Suppressor macrophage treated with lipopolysaccharide for 4 hours (primary cell): ENCODE measurements at regions not wholly inside any gene's neighbourhood (a gene's known extent, or its start where the extent isn't known, plus 50 kb on each side); places are given as distances from the start of the nearest gene placed in this dataset.
"Not testable (repeated sequence)": the region's sequence is repeated elsewhere in the genome, so short reads cannot be mapped to it uniquely, and the experiment has no call there.

Experiments used
- DNase-seq: peaks from one replicate; pipeline ENCODE4 v3.0.0-alpha.2; 2020

- DNase-seq, result no peak
Observed at GRCh38 chr5:84453405-84453804, 68.7 kb upstream of the EDIL3 start.

DNA sequence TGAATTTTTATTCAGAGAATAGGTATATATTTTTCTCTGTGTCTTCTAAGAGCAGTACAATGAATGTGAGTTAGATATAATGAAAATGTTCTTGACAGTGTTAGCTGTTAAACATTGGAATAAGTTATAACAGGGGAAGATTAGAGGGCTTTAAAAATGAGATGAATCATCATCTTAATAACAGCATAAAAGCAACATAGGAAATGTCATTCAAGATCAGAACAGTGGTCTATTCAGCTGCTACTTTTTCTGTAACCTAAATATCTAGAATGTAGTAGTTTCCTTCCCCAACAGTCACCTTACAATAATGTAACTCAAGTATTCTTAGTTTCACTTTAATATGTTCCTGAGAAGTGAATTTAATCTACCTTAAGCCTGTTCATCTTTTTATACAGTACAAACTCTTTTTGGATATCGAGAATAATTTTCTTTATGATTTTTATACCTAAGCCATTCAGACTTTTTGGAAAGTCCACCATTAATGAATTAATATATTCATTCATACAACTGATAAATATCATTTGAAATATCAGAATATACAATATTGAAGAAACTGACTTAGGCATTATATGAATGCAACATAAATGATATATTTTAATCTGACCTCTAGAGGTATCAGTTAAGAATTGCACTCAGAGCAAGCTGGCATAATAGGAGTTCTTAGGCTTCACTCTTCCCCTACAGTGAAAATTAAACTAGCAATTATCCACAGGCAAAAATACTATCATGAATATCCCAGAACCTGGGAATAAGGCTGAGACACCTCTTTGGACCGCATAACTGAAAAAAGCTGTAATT lies 66.1 kb upstream of the EDIL3 start:
- DNase-seq, result no peak

- no peak for DNase-seq
Observed at GRCh38 chr5:84445049-84445685, 60.5 kb upstream of the EDIL3 start.

DNA sequence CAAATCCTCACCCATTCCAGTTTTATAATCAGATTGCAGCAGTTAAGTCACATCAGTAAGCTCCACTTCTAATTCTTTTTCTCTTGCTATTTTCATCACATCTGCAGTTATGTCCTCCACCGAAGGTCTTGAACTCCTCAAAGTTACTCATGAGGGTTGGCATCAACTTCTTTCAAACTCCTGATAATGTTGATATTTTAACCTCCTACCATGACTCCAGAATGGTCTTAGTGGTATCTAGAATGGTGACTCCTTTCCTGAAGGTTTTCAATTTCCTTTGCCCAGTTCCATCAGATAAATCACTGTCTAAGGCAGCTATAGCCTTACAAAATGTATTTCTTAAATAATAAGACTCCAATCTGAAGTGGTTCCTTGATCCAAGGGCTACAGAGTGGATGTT lies 53.8 kb upstream of the EDIL3 start:
- no peak for DNase-seq

DNA sequence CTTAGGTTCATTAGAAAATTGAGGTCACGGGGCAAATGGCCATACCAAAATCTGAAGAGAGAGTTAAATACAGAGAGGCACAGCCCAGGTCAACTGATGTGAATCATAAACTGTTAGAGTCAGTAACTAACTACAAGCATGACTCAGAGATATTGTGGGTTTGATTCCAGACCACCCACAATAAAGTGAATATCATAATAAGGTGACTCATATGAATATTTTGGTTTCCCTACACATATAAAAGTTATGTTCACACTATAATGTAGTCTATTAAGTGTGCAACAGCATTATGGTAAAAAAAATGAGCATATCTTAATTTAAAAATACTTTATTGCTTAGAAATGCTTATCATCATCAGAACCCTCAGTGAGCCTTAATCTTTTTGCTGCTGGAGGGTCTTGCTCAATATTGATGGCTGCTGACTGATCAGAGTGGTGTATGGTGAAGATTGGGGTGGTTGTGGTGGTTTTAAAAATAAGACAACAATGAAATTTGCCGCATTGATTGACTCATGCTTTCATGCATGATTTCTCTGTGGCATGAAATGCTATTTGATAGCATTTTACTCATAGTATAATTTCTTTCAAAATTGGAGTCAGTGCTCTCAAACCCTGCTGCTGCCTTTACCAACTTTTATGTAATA lies 53.1 kb upstream of the EDIL3 start:
- DNase-seq, result no peak

GRCh38 chr5:84436866-84437265 lies 52.2 kb upstream of the EDIL3 start:
- no peak for DNase-seq

- not testable (repeated sequence) for DNase-seq
Observed at GRCh38 chr5:84435861-84436346, 51.2 kb upstream of the EDIL3 start.
